H9 (cell line): ENCODE measurements at regions not wholly inside any gene's neighbourhood (a gene's known extent, or its start where the extent isn't known, plus 50 kb on each side); places are given as distances from the start of the nearest gene placed in this dataset.

ENCODE experiments used
- DNase-seq: peaks from one replicate; pipeline ENCODE4 v3.0.0-alpha.2; 2017
- H2AFZ ChIP-seq: one replicate; pipeline ENCODE4 v1.6.1; 2013; ENCODE audit warnings: mild to moderate bottlenecking, low read length, control low read depth, moderate library complexity
- H2AK5ac ChIP-seq: 2 replicates; pipeline ENCODE4 v1.6.1; 2013; ENCODE audit warnings: low read length, control low read depth, mixed read lengths; ENCODE audit not compliant: insufficient read length
- H2BK120ac ChIP-seq: one replicate; pipeline ENCODE4 v1.6.1; 2013; ENCODE audit warnings: low read depth, mild to moderate bottlenecking, low read length, control low read depth, inconsistent platforms; ENCODE audit not compliant: poor library complexity, severe bottlenecking
- H2BK12ac ChIP-seq: 2 replicates; pipeline ENCODE4 v1.6.1; 2013; ENCODE audit warnings: low read length, control low read depth, mixed read lengths, low read depth; ENCODE audit not compliant: insufficient read length
- H2BK15ac ChIP-seq: 2 replicates; pipeline ENCODE4 v1.6.1; 2013; ENCODE audit warnings: low read depth, low read length, control low read depth
- H2BK20ac ChIP-seq: one replicate; pipeline ENCODE4 v1.6.1; 2013; ENCODE audit warnings: low read depth, mild to moderate bottlenecking, low read length, control low read depth, inconsistent platforms; ENCODE audit not compliant: poor library complexity, severe bottlenecking
- H2BK5ac ChIP-seq: 2 replicates; pipeline ENCODE4 v1.6.1; 2013; ENCODE audit warnings: low read length, control low read depth, mixed read lengths; ENCODE audit not compliant: insufficient read length
- H3K14ac ChIP-seq: 2 replicates; pipeline ENCODE4 v1.6.1; 2013; ENCODE audit warnings: low read length, control low read depth; ENCODE audit not compliant: insufficient read depth
- H3K18ac ChIP-seq: 2 replicates; pipeline ENCODE4 v1.6.1; 2013; ENCODE audit warnings: low read depth, mild to moderate bottlenecking, mixed read lengths, low read length, control low read depth; ENCODE audit not compliant: insufficient read length
- H3K23ac ChIP-seq: 2 replicates; pipeline ENCODE4 v1.6.1; 2013; ENCODE audit warnings: low read length, control low read depth, mixed read lengths, low read depth; ENCODE audit not compliant: insufficient read length
- H3K23me2 ChIP-seq: 2 replicates; pipeline ENCODE4 v1.6.1; 2013; ENCODE audit warnings: low read depth, mild to moderate bottlenecking, mixed read lengths, low read length, control low read depth; ENCODE audit not compliant: insufficient read length, poor library complexity, severe bottlenecking
- H3K27ac ChIP-seq: 2 replicates; pipeline ENCODE4 v1.5.1; 2013; ENCODE audit warnings: low read length, control low read depth, mixed read lengths, low read depth; ENCODE audit not compliant: insufficient read length
- H3K27me3 ChIP-seq: 2 replicates; pipeline ENCODE4 v1.6.1; 2013; ENCODE audit warnings: low read length, control low read depth, inconsistent platforms; ENCODE audit not compliant: insufficient read depth
- H3K4ac ChIP-seq: 2 replicates; pipeline ENCODE4 v1.6.1; 2013; ENCODE audit warnings: low read depth, mild to moderate bottlenecking, control low read depth, inconsistent platforms, low read length, moderate library complexity
- H3K4me1 ChIP-seq: 2 replicates; pipeline ENCODE4 v1.6.1; 2013; ENCODE audit warnings: low read length, control low read depth, inconsistent platforms; ENCODE audit not compliant: insufficient read depth
- H3K4me2 ChIP-seq: 2 replicates; pipeline ENCODE4 v1.6.1; 2013; ENCODE audit warnings: low read length, control low read depth, mixed read lengths; ENCODE audit not compliant: insufficient read length, insufficient read depth
- H3K56ac ChIP-seq: 2 replicates; pipeline ENCODE4 v1.6.1; 2013; ENCODE audit warnings: low read depth, mild to moderate bottlenecking, mixed read lengths, low read length, control low read depth; ENCODE audit not compliant: insufficient read length
- H3K79me1 ChIP-seq: 2 replicates; pipeline ENCODE4 v1.6.1; 2013; ENCODE audit warnings: low read depth, mild to moderate bottlenecking, moderate library complexity, low read length, control low read depth, inconsistent platforms; ENCODE audit not compliant: insufficient read depth, poor library complexity, severe bottlenecking
- H3K79me2 ChIP-seq: 2 replicates; pipeline ENCODE4 v1.6.1; 2013; ENCODE audit warnings: low read length, control low read depth, inconsistent platforms; ENCODE audit not compliant: insufficient read depth
- H3K9ac ChIP-seq: 2 replicates; pipeline ENCODE4 v1.6.1; 2013; ENCODE audit warnings: low read length, control low read depth, mixed read lengths; ENCODE audit not compliant: insufficient read length; ENCODE audit errors: extremely low read depth
- H3K9me3 ChIP-seq: one replicate; pipeline ENCODE4 v1.6.1; 2013; ENCODE audit warnings: low read depth, low read length, inconsistent platforms; ENCODE audit not compliant: control insufficient read depth
- H3T11ph ChIP-seq: one replicate; pipeline ENCODE4 v1.6.1; 2013; ENCODE audit warnings: mild to moderate bottlenecking, low read length, control low read depth, inconsistent platforms
- H4K20me1 ChIP-seq: one replicate; pipeline ENCODE4 v1.6.1; 2013; ENCODE audit not compliant: control insufficient read depth, insufficient read length, insufficient read depth
- H4K5ac ChIP-seq: 2 replicates; pipeline ENCODE4 v1.6.1; 2013; ENCODE audit warnings: low read depth, mild to moderate bottlenecking, mixed read lengths, low read length, control low read depth; ENCODE audit not compliant: insufficient read length
- H4K8ac ChIP-seq: replicated peaks from 2 replicates; pipeline ENCODE4 v1.6.1; 2013; ENCODE audit warnings: low read length, control low read depth, mixed read lengths, low read depth; ENCODE audit not compliant: insufficient read length
- H4K91ac ChIP-seq: 2 replicates; pipeline ENCODE4 v1.6.1; 2013; ENCODE audit warnings: low read depth, mild to moderate bottlenecking, moderate library complexity, mixed read lengths, low read length, control low read depth; ENCODE audit not compliant: insufficient read length
- H3K27ac Mint-ChIP-seq, 3 experiments: 2 replicates in 2 of 3; 3 replicates in 1 of 3; pipeline ENCODE4 v1.8.0; 2020 to 2021; ENCODE audit warnings: mixed read lengths in 3 of 3, mild to moderate bottlenecking in 1 of 3, moderate library complexity in 1 of 3
- H3K27me3 Mint-ChIP-seq: 2 replicates; pipeline ENCODE4 v1.8.0; 2021; ENCODE audit warnings: low read depth, mild to moderate bottlenecking, moderate library complexity, mixed read lengths
- H3K36me3 Mint-ChIP-seq, 3 experiments: 2 replicates in 2 of 3; 3 replicates in 1 of 3; pipeline ENCODE4 v1.8.0; 2020 to 2021; ENCODE audit warnings: low read depth in 3 of 3, mixed read lengths in 3 of 3; ENCODE audit not compliant: insufficient read depth in 1 of 3
- H3K4me1 Mint-ChIP-seq, 2 experiments: 2 replicates each; pipeline ENCODE4 v1.8.0; 2020; ENCODE audit warnings: mixed read lengths in 2 of 2
- H3K4me3 Mint-ChIP-seq, 2 experiments: 2 replicates in 1 of 2; 3 replicates in 1 of 2; pipeline ENCODE4 v1.8.0; 2020 to 2021; ENCODE audit warnings: mild to moderate bottlenecking in 2 of 2, mixed read lengths in 2 of 2, moderate library complexity in 1 of 2
- H3K9me3 Mint-ChIP-seq, 2 experiments: 2 replicates in 1 of 2; 3 replicates in 1 of 2; pipeline ENCODE4 v1.8.0; 2020; ENCODE audit warnings: mild to moderate bottlenecking in 2 of 2, mixed read lengths in 2 of 2, moderate library complexity in 1 of 2
- CTCF ChIP-seq: fragments of 200-600 bp; sonication (generic); conservative IDR thresholded peaks from 3 replicates; pipeline ENCODE4 v1.8.0; 2021; ENCODE audit warnings: antibody characterized with exemption, mild to moderate bottlenecking
- WGBS: extraction: QIAGEN DNeasy Blood & Tissue Kit; methylation state at CpG from one replicate; pipeline ENCODE4 v1.1.7; 2013; ENCODE audit warnings: missing lambda C conversion rate, low lambda C conversion rate, mixed read lengths; ENCODE audit not compliant: insufficient read length; ENCODE audit errors: extremely low coverage; 5-methylcytosine and 5-hydroxymethylcytosine counted together

- H3K4me1 Mint-ChIP-seq = peaks cover 3 to 4% of the 10 kb centered on the region in 2 experiments; a peak in 2 of 4 replicates
- no peak overlapping the region for H3T11ph ChIP-seq
- no peak overlapping the region for H3K4ac ChIP-seq
- no peak overlapping the region for H2AK5ac ChIP-seq
- H3K18ac ChIP-seq = no peak overlapping the region
- H2BK12ac ChIP-seq = no peak overlapping the region
- no peak overlapping the region for H3K4me3 Mint-ChIP-seq
- H3K9ac ChIP-seq = no peak overlapping the region
- no peak overlapping the region for H2BK5ac ChIP-seq
- H2BK20ac ChIP-seq = no peak overlapping the region
- H4K8ac ChIP-seq = no peak overlapping the region
- no peaks in the 10 kb centered on the region for H3K9me3 Mint-ChIP-seq
- H3K79me1 ChIP-seq = no peaks in the 10 kb centered on the region
- no peak for TF ChIP-seq CTCF
- no peak overlapping the region for H4K5ac ChIP-seq
- H2BK15ac ChIP-seq = no peak overlapping the region
- H4K91ac ChIP-seq = no peak overlapping the region
- no CpG with 5 or more reads among the region's 3 CpGs for WGBS
- no peaks in the 10 kb centered on the region for H3K9me3 ChIP-seq
- no peak overlapping the region for H2AFZ ChIP-seq
- H3K4me2 ChIP-seq = no peak overlapping the region
- no peak for DNase-seq
- no peaks in the 10 kb centered on the region for H3K36me3 Mint-ChIP-seq
- H3K23ac ChIP-seq = no peak overlapping the region
- no peak overlapping the region for H3K27ac Mint-ChIP-seq
- no peaks in the 10 kb centered on the region for H3K27me3 Mint-ChIP-seq
- no peaks in the 10 kb centered on the region for H4K20me1 ChIP-seq
- H3K23me2 ChIP-seq = no peaks in the 10 kb centered on the region
- H3K27me3 ChIP-seq = no peaks in the 10 kb centered on the region
- no peak overlapping the region for H2BK120ac ChIP-seq
- H3K27ac ChIP-seq = no peak overlapping the region
- no peak overlapping the region for H3K56ac ChIP-seq
- H3K4me1 ChIP-seq = no peaks in the 10 kb centered on the region
- no peaks in the 10 kb centered on the region for H3K79me2 ChIP-seq
- H3K14ac ChIP-seq = no peak overlapping the region
Measured at GRCh38 chr21:27036736-27037301, 69.9 kb upstream of the ADAMTS5 start.
